GM12878 (cell line): ENCODE measurements at regions not wholly inside any gene's neighbourhood (a gene's known extent, or its start where the extent isn't known, plus 50 kb on each side); places are given as distances from the start of the nearest gene placed in this dataset.

ENCODE experiments used
- ATAC-seq: fragments of 200-7000 bp; cut with Tn5 transposase; 3 replicates; pipeline ENCODE4 v1.9.1; 2020; ENCODE audit warnings: mild to moderate bottlenecking, moderate library complexity
- BruUV-seq: library from RNA; stranded (reverse); fragments of 400-500 nt; replicated peaks from 2 replicates; lab custom pipeline; 2021; lab: Mats Ljungman, UMichigan
- CTCF ChIA-PET: fragments of 300-600 bp; sonication (Branson Sonifier 250); formaldehyde crosslinking; extraction: SDS; loops from one replicate; lab custom pipeline; 2021; ENCODE audit warnings: inconsistent platforms; lab: Yijun Ruan, JAX
- POLR2A ChIA-PET: fragments of 350-600 bp; formaldehyde crosslinking; extraction: SDS; loops from one replicate; lab custom pipeline; 2021; ENCODE audit warnings: inconsistent platforms; lab: Charles Lee
- RAD21 ChIA-PET: fragments of 300-600 bp; sonication (Branson Sonifier 250); formaldehyde crosslinking; loops from one replicate; lab custom pipeline; 2023; ENCODE audit warnings: antibody characterized with exemption; ENCODE audit not compliant: unreplicated experiment; lab: Charles Lee
- SMC1A ChIA-PET: fragments of 300-600 bp; sonication (Branson Sonifier 250); formaldehyde crosslinking; loops from one replicate; lab custom pipeline; 2023; ENCODE audit not compliant: unreplicated experiment, uncharacterized antibody; lab: Charles Lee
- DNase-seq: peaks from one replicate; pipeline ENCODE4 v3.0.0-alpha.2; 2011; ENCODE audit warnings: low read depth, low spot score
- FAIRE-seq: peaks from 3 replicates; lab custom pipeline; 2011; peaks lifted over from hg19 to GRCh38; lab: Jason Lieb, UNC
- H2AFZ ChIP-seq: 2 replicates; pipeline ENCODE4 v1.6.0; 2011; ENCODE audit warnings: low read depth, low read length, control low read depth; ENCODE audit not compliant: control insufficient read depth
- H3K27ac ChIP-seq: 2 replicates; pipeline ENCODE4 v1.5.1; 2011; ENCODE audit warnings: control low read depth; ENCODE audit not compliant: control insufficient read depth, insufficient read depth
- H3K27me3 ChIP-seq, 2 experiments: replicated peaks in 1 of 2; 2 replicates each; pipeline versions ENCODE4 v1.6.0 to v1.6.1; 2011; ENCODE audit warnings: low read length in 1 of 2; ENCODE audit not compliant: control insufficient read depth in 2 of 2, insufficient read depth in 2 of 2
- H3K36me3 ChIP-seq, 2 experiments: 2 replicates each; pipeline ENCODE4 v1.5.1; 2011; ENCODE audit warnings: low read length in 1 of 2; ENCODE audit not compliant: control insufficient read depth in 2 of 2, insufficient read depth in 2 of 2
- H3K4me1 ChIP-seq: 2 replicates; pipeline ENCODE4 v1.6.1; 2011; ENCODE audit warnings: mild to moderate bottlenecking, low read length, moderate library complexity, mixed read lengths; ENCODE audit not compliant: control insufficient read depth, insufficient read depth
- H3K4me2 ChIP-seq: 2 replicates; pipeline ENCODE4 v1.6.0; 2011; ENCODE audit warnings: control low read depth; ENCODE audit not compliant: control insufficient read depth, insufficient read depth
- H3K4me3 ChIP-seq: fragments of 200-600 bp; sonication (generic); 2 replicates; pipeline ENCODE4 v1.5.1; 2016
- H3K79me2 ChIP-seq: 2 replicates; pipeline ENCODE4 v1.6.0; 2011; ENCODE audit warnings: low read length; ENCODE audit not compliant: control insufficient read depth, insufficient read depth
- H3K9ac ChIP-seq: 2 replicates; pipeline ENCODE4 v1.8.0; 2011; ENCODE audit warnings: low read length, control low read depth, mixed read lengths; ENCODE audit not compliant: control insufficient read depth, insufficient read depth
- H3K9me3 ChIP-seq: replicated peaks from 3 replicates; pipeline ENCODE4 v1.5.1; 2011; ENCODE audit warnings: mild to moderate bottlenecking, low read length; ENCODE audit not compliant: control insufficient read depth, insufficient read depth
- H4K20me1 ChIP-seq: 2 replicates; pipeline ENCODE4 v1.6.0; 2011; ENCODE audit not compliant: control insufficient read depth, insufficient read depth
- CBFB ChIP-seq: IDR thresholded peaks from 2 replicates; pipeline ENCODE4 v1.6.1; 2016; ENCODE audit warnings: antibody characterized with exemption, low read depth
- FOXM1 ChIP-seq: IDR thresholded peaks from 2 replicates; pipeline ENCODE4 v1.6.1; 2012; ENCODE audit warnings: low read depth, mild to moderate bottlenecking, inconsistent platforms, low read length, moderate library complexity
- IKZF1 ChIP-seq: fragments of 450-650 bp; conservative IDR thresholded peaks from 2 replicates; pipeline ENCODE4 v1.6.1; 2017; ENCODE audit warnings: antibody characterized with exemption, mild to moderate bottlenecking
- MYC ChIP-seq: IDR thresholded peaks from 2 replicates; pipeline ENCODE4 v1.6.1; 2011; ENCODE audit warnings: mild to moderate bottlenecking, low read length, moderate library complexity, inconsistent platforms; ENCODE audit not compliant: insufficient read depth, insufficient replicate concordance, insufficient read length, severe bottlenecking
- NFYA ChIP-seq: IDR thresholded peaks from 2 replicates; pipeline ENCODE4 v1.6.1; 2011; ENCODE audit warnings: low read depth, mild to moderate bottlenecking, low read length, improper control_type of control experiment, borderline replicate concordance
- POLR2AphosphoS2 ChIP-seq: IDR thresholded peaks from 2 replicates; pipeline ENCODE4 v1.6.1; 2011; ENCODE audit warnings: low read depth, mild to moderate bottlenecking, low read length, improper control_type of control experiment, moderate library complexity
- SMARCA5 ChIP-seq: fragments of 450-650 bp; IDR thresholded peaks from 2 replicates; pipeline ENCODE4 v1.6.1; 2017; ENCODE audit warnings: mild to moderate bottlenecking
- SRF ChIP-seq, 2 experiments: IDR thresholded peaks; 2 replicates each; pipeline ENCODE4 v1.6.1; 2011; ENCODE audit warnings: low read depth in 2 of 2, low read length in 2 of 2, mild to moderate bottlenecking in 1 of 2, moderate library complexity in 1 of 2
- TAF1 ChIP-seq: IDR thresholded peaks from 2 replicates; pipeline ENCODE4 v1.6.1; 2011; ENCODE audit warnings: mild to moderate bottlenecking, low read depth, low read length, borderline replicate concordance
- ZNF217 ChIP-seq: fragments of 450-650 bp; IDR thresholded peaks from 2 replicates; pipeline ENCODE4 v1.6.1; 2017; ENCODE audit warnings: antibody characterized with exemption, mild to moderate bottlenecking
- ZNF622 ChIP-seq: fragments of 450-650 bp; IDR thresholded peaks from 2 replicates; pipeline ENCODE4 v1.6.1; 2017; ENCODE audit warnings: mild to moderate bottlenecking, inconsistent platforms
- WGBS: methylation state at CpG from one replicate; pipeline ENCODE4 v1.1.6; 2016; ENCODE audit warnings: low lambda C conversion rate; ENCODE audit not compliant: insufficient replicate concordance, insufficient coverage; ENCODE audit errors: missing lambda C conversion rate; 5-methylcytosine and 5-hydroxymethylcytosine counted together
- in situ Hi-C: fragments of 300-500 bp; cut with MboI; formaldehyde crosslinking; loops from 9 replicates; pipeline ENCODE4 v1.14.3; 2018; ENCODE audit warnings: mixed read lengths
- intact Hi-C: fragments of 100-400 bp; cut with micrococcal nuclease; formaldehyde crosslinking; loops from one replicate; pipeline ENCODE4 v1.14.2; 2022; ENCODE audit not compliant: unreplicated experiment
- TF ChIP-seq, protein P1 (sequence below): IDR thresholded peaks from 2 replicates; pipeline ENCODE4 v1.6.1; 2012; ENCODE audit warnings: mild to moderate bottlenecking, low read depth, low read length
- TF ChIP-seq, protein P2 (sequence below): fragments of 450-650 bp; IDR thresholded peaks from 2 replicates; pipeline ENCODE4 v1.6.1; 2017; ENCODE audit warnings: mild to moderate bottlenecking, moderate library complexity

DNA sequence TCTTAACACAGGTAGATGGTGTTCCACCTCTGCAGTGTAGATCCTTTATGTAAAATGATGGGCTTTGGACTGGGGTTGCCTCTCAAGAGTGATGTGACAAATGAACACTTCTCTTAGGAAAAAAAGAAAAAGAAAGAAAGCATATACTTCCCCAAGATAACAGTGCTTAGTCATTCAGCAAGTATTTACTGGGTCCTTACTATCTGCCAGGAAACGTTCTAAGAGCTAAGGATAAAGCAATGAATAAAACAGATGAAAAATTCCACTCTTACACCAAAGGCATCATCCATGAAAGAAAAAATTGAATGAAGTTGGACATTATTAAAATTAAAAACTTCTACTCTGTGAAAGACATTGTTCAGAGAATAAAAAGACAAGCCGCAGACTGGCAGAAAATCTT lies 177.3 kb downstream of the C7orf25 start (continued):
- TF ChIP-seq, protein P1, sequence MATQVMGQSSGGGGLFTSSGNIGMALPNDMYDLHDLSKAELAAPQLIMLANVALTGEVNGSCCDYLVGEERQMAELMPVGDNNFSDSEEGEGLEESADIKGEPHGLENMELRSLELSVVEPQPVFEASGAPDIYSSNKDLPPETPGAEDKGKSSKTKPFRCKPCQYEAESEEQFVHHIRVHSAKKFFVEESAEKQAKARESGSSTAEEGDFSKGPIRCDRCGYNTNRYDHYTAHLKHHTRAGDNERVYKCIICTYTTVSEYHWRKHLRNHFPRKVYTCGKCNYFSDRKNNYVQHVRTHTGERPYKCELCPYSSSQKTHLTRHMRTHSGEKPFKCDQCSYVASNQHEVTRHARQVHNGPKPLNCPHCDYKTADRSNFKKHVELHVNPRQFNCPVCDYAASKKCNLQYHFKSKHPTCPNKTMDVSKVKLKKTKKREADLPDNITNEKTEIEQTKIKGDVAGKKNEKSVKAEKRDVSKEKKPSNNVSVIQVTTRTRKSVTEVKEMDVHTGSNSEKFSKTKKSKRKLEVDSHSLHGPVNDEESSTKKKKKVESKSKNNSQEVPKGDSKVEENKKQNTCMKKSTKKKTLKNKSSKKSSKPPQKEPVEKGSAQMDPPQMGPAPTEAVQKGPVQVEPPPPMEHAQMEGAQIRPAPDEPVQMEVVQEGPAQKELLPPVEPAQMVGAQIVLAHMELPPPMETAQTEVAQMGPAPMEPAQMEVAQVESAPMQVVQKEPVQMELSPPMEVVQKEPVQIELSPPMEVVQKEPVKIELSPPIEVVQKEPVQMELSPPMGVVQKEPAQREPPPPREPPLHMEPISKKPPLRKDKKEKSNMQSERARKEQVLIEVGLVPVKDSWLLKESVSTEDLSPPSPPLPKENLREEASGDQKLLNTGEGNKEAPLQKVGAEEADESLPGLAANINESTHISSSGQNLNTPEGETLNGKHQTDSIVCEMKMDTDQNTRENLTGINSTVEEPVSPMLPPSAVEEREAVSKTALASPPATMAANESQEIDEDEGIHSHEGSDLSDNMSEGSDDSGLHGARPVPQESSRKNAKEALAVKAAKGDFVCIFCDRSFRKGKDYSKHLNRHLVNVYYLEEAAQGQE = no peak
- no peak for TF ChIP-seq POLR2AphosphoS2
- TF ChIP-seq NFYA = no peak
- TF ChIP-seq, protein P2, sequence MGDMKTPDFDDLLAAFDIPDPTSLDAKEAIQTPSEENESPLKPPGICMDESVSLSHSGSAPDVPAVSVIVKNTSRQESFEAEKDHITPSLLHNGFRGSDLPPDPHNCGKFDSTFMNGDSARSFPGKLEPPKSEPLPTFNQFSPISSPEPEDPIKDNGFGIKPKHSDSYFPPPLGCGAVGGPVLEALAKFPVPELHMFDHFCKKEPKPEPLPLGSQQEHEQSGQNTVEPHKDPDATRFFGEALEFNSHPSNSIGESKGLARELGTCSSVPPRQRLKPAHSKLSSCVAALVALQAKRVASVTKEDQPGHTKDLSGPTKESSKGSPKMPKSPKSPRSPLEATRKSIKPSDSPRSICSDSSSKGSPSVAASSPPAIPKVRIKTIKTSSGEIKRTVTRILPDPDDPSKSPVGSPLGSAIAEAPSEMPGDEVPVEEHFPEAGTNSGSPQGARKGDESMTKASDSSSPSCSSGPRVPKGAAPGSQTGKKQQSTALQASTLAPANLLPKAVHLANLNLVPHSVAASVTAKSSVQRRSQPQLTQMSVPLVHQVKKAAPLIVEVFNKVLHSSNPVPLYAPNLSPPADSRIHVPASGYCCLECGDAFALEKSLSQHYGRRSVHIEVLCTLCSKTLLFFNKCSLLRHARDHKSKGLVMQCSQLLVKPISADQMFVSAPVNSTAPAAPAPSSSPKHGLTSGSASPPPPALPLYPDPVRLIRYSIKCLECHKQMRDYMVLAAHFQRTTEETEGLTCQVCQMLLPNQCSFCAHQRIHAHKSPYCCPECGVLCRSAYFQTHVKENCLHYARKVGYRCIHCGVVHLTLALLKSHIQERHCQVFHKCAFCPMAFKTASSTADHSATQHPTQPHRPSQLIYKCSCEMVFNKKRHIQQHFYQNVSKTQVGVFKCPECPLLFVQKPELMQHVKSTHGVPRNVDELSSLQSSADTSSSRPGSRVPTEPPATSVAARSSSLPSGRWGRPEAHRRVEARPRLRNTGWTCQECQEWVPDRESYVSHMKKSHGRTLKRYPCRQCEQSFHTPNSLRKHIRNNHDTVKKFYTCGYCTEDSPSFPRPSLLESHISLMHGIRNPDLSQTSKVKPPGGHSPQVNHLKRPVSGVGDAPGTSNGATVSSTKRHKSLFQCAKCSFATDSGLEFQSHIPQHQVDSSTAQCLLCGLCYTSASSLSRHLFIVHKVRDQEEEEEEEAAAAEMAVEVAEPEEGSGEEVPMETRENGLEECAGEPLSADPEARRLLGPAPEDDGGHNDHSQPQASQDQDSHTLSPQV = no peak
- no peak for TF ChIP-seq ZNF622

DNA sequence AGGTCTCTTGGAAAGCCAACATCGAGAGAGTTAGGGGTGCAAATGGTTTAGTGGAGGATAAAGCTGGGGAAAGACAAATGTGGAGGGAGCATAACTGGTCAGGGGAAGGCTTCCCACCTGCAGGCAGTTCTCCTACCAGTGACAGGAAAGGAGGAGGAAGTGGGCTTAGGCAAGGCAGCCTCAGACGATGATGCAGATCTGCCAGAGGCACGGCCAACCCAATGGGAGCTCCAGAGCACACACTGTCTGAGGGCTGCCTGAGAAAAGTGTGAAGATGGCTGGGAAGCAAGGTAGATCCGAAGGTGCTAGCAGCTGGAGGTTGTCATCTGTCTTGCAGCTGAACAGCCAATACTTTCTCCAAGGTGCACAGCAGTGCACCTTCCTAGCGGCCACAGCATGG lies 178.8 kb downstream of the C7orf25 start:
- Histone ChIP-seq H3K79me2 (no peaks in the 10 kb centered on the region), H3K4me1 (no peaks in the 10 kb centered on the region), H2AFZ (no peak overlapping the region), H3K27me3 (no peaks in the 10 kb centered on the region), H3K9ac (no peak overlapping the region), H3K27ac (no peak overlapping the region), H3K9me3 (no peaks in the 10 kb centered on the region), H3K36me3 (no peaks in the 10 kb centered on the region), H4K20me1 (no peaks in the 10 kb centered on the region), H3K4me3 (no peak overlapping the region), H3K4me2 (no peak overlapping the region)
- DNase-seq (no peak), FAIRE-seq (no peak), ATAC-seq (no peak)
- in situ Hi-C loops = no loop called here
- WGBS = 5% methylated on average over 5 of the region's 5 CpGs
- POLR2A ChIA-PET = no interaction called here
- CTCF ChIA-PET = interaction anchor here (1.8 kb wide), 1 partner anchor 12 kb away, joined by 7 read pairs; no protein-coding TSS in a partner anchor
- SMC1A ChIA-PET = no interaction called here
- RAD21 ChIA-PET = no interaction called here
- intact Hi-C loops = no loop called here
- no TSS peak for BruUV-seq
- TF ChIP-seq IKZF1 (no peak), ZNF217 (no peak), MYC (no peak), FOXM1 (no peak), CBFB (no peak), TAF1 (no peak), SMARCA5 (no peak), SRF (IDR thresholded peaks at IDR 0.05; ENCODE audit: low read depth in 2 of 2, low read length in 2 of 2) (no peak)
